GM12878 (cell line): ENCODE measurements at regions not wholly inside any gene's neighbourhood (a gene's known extent, or its start where the extent isn't known, plus 50 kb on each side); places are given as distances from the start of the nearest gene placed in this dataset.

Source experiments
- EP300 ChIP-seq, 2 experiments: fragments of 150-350 bp in 1 of 2; IDR thresholded peaks; 2 replicates each; pipeline ENCODE4 v1.6.1; 2011 to 2012; ENCODE audit warnings: low read depth in 2 of 2, low read length in 2 of 2, borderline replicate concordance in 1 of 2, improper control_type of control experiment in 1 of 2, inconsistent platforms in 1 of 2; ENCODE audit not compliant: control insufficient read depth in 1 of 2
- TF ChIP-seq, protein P1 (sequence below), 3 experiments: IDR thresholded peaks in 2 of 3; conservative IDR thresholded peaks in 1 of 3; 2 replicates each; pipeline ENCODE4 v1.5.1; 2011; ENCODE audit warnings: low read depth in 3 of 3, low read length in 3 of 3, mild to moderate bottlenecking in 3 of 3, control low read depth in 2 of 3, moderate library complexity in 2 of 3, inconsistent platforms in 1 of 3, mixed read lengths in 1 of 3; ENCODE audit not compliant: control insufficient read depth in 2 of 3, insufficient read depth in 1 of 3; ENCODE audit errors: extremely low read depth in 1 of 3
- TF ChIP-seq, protein P2 (sequence below): fragments of 450-650 bp; IDR thresholded peaks from 2 replicates; pipeline ENCODE4 v1.6.1; 2017; ENCODE audit warnings: low read depth, mild to moderate bottlenecking, moderate library complexity

DNA sequence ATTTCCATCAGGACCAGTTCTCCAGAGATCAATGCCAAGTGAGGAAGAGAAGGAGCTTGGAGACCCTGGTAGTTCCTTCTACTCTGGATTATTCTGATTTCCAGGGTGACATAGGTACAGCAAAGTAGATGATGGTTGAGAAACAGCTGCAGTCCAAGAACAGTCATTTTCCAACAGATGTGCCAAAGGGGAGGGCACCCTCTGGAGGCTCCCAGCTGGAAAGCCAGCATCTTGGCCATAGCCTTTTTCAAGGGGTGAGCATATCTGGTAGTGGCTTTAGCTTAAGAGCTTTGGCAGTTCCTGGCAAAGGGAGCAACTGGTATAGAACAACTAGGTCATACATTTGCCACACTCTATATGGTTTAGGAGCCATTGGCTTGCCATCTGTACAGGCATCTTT, 492.7 kb downstream of the RASEF start:
- no peak for TF ChIP-seq EP300 (IDR thresholded peaks at IDR 0.05; ENCODE audit: borderline replicate concordance in 1 of 2, control insufficient read depth in 1 of 2, low read depth in 2 of 2, low read length in 2 of 2)
- TF ChIP-seq, protein P1, sequence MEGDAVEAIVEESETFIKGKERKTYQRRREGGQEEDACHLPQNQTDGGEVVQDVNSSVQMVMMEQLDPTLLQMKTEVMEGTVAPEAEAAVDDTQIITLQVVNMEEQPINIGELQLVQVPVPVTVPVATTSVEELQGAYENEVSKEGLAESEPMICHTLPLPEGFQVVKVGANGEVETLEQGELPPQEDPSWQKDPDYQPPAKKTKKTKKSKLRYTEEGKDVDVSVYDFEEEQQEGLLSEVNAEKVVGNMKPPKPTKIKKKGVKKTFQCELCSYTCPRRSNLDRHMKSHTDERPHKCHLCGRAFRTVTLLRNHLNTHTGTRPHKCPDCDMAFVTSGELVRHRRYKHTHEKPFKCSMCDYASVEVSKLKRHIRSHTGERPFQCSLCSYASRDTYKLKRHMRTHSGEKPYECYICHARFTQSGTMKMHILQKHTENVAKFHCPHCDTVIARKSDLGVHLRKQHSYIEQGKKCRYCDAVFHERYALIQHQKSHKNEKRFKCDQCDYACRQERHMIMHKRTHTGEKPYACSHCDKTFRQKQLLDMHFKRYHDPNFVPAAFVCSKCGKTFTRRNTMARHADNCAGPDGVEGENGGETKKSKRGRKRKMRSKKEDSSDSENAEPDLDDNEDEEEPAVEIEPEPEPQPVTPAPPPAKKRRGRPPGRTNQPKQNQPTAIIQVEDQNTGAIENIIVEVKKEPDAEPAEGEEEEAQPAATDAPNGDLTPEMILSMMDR (IDR thresholded peaks at IDR 0.05 in 2 of 3, conservative IDR thresholded peaks at IDR 0.05 in 1 of 3; ENCODE audit: control insufficient read depth in 2 of 3, extremely low read depth in 1 of 3, insufficient read depth in 1 of 3, low read depth in 3 of 3, low read length in 3 of 3) = no peak
- TF ChIP-seq, protein P2, sequence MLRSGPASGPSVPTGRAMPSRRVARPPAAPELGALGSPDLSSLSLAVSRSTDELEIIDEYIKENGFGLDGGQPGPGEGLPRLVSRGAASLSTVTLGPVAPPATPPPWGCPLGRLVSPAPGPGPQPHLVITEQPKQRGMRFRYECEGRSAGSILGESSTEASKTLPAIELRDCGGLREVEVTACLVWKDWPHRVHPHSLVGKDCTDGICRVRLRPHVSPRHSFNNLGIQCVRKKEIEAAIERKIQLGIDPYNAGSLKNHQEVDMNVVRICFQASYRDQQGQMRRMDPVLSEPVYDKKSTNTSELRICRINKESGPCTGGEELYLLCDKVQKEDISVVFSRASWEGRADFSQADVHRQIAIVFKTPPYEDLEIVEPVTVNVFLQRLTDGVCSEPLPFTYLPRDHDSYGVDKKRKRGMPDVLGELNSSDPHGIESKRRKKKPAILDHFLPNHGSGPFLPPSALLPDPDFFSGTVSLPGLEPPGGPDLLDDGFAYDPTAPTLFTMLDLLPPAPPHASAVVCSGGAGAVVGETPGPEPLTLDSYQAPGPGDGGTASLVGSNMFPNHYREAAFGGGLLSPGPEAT = no peak
